ENCODE measurements at regions not wholly inside any gene's neighbourhood (a gene's known extent, or its start where the extent isn't known, plus 50 kb on each side); places are given as distances from the start of the nearest gene placed in this dataset.

DNA sequence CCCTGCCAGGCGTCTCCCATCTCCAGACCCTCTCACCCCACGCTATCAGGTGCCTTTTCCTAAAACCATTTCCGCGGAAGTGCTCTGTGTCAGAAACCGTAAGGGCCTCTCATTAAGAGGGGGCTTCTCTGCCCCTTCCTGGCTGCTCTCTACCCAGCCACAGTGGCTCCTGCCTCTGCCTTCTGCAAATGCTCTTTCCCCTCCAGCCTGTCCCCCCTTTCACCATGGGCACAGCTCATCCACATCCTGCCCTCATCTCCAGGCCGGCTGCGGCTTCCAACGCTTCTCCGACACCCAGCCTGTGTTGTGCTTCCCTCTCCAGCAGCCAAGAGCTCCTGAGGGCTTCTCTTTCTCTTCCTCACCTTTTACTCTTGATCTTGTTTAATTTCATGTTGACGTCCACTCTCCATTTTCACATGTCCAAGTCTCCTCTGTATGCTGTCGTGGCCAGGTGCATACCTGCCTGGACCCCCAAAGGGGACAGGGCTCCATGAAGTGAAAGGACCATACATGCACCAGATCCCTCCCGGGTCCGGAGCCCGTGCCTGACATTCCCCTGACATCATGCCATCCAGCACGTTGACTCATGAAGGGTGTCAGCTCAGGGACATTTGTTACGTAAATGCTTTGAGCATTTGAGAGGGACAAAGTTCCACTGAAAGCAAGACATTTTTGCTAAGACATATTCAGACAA is 306.5 kb downstream of the AJAP1 start:
- no peak for DNase-seq (ENCODE audit: low spot score)

DNA sequence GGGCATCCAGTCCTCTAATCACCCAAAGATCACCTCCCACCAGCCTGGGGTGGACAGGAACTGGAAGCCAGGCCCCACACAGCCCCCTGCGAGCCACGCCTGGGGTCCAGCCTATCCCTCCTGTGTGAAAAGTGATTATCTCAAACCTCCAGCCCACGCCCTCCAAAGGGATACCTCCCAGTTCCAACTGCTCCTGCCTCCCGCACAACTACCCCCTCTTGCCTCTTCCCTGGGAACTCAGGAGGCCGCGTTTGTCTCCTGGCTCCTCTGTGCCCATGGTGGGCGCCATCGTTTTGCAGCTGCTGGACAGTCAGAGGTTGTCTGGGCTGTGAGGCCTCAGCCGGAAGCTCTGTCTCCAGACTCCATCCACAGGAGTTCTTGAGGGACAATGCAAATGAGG is 305.9 kb downstream of the AJAP1 start:
- no peak for DNase-seq (ENCODE audit: low spot score)

DNA sequence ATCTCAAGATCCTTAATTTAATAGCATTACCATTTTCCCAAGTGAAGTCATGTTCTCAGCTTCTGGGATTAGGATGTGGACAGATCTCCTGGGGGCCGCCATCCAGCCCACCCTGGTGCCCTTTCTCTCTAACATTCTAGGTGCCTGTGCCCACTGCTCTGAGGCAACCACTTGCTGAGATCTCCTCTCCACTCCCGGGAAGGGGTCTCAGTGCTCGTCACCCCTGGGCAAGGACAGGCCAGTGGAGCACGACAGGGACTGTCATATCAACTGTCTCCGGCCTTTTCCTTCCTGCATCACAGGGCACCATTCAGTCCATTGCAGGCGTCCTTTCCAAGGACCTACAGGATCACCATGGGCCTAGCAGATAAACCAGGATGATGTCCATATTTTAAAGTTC is 304.8 kb downstream of the AJAP1 start:
- no peak for DNase-seq (ENCODE audit: low spot score)

GRCh38 chr1:4957027-4957426 is 302.6 kb downstream of the AJAP1 start:
- no peak for DNase-seq (ENCODE audit: low spot score)

DNA sequence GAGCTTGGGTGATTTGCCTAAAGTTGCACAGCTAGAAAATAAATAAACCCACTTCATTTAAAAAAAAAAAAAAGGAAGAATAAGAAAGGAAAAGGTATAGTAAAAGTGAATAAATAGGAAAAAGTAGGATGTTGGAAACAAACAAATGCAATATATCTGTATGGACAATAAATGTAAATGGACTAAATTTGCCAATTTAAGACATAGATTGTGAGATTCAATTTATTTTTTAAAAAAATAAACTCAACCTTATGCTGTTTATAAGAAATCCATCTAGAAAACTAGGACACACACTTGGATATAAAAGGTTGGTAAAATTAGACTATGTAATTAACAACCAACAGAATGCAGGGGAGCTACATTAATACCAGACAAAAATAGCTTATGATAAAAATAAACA is 300.0 kb downstream of the AJAP1 start:
- DNase-seq (ENCODE audit: low spot score) = no peak

DNA sequence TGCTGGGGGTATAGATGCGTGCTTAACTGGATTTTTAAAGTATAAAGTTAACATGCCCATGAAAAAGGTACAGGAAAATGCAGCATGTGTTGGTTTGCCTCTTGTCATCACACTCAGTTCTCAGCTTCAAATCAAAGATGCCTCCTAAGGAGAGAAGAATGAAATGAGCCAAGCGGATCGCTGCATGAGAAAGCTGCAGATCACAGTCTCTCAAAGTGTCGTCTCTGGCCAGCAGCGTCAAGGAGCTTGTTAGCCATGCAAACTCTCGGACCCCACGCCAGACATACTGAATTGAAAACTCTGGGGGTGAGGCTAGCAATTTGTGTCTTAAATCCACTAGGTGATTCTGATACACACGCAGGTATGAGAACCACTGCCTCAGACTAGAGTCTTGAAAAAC is 297.2 kb downstream of the AJAP1 start:
- DNase-seq (ENCODE audit: low spot score) = no peak

GRCh38 chr1:4946343-4946742 is 291.9 kb downstream of the AJAP1 start:
- DNase-seq (ENCODE audit: low spot score) = no peak

DNA sequence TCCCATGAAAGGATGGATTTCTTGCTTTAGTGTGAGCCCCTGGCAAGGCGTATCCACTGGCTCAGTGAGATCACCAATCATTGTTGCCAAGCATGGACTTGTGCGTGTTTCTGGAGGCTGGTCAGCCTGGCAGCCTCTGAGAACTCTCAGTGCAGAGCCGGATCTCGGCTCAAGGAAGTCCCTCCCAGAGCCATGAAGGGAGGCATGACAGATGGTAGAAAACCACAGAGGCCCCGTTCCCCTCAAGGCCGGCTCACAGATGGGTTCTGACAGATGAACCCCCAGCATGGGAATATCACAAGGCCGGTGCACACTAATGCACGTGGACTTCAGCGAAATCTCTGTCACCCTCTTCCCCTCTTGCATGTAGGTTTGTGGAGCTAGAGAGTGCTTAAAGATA is 290.5 kb downstream of the AJAP1 start:
- no peak for DNase-seq (ENCODE audit: low spot score)

DNA sequence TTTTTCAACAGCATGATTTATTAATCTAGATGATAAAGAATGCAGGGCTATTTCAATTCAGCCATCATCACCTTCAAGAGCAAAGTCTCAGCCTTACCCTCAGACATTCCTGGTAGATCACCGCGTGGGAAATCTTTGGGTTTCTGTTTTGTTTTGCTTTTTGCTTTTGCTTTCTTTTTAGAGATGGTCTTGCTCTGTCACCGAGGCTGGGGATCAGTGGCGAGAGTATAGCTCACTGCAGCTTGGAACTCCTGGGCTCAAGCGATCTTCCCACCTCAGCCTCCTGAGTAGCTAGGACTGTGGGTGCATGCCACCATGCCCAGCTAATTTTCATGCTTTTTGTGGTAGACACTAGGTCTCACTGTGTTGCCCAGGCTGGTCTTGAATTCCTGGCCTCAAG is 289.7 kb downstream of the AJAP1 start:
- DNase-seq (ENCODE audit: low spot score) = no peak

DNA sequence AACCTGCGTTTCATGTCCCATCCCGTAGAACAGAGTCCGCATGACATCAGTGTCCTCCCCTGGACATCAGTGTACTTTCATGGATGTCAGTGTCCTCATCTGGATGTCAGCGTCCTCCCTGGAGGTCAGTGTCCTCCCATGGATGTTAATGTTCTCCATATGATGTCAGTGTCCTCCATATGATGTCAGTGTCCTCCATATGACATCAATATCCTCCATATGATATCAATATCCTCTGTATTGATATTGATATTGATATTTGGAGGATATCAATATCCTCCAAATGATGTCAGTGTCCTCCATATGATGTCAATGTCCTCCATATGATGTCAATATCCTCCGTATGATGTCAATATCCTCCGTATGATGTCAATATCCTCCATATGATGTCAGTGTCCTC is 284.9 kb downstream of the AJAP1 start:
- DNase-seq (ENCODE audit: low spot score) = no peak

DNA sequence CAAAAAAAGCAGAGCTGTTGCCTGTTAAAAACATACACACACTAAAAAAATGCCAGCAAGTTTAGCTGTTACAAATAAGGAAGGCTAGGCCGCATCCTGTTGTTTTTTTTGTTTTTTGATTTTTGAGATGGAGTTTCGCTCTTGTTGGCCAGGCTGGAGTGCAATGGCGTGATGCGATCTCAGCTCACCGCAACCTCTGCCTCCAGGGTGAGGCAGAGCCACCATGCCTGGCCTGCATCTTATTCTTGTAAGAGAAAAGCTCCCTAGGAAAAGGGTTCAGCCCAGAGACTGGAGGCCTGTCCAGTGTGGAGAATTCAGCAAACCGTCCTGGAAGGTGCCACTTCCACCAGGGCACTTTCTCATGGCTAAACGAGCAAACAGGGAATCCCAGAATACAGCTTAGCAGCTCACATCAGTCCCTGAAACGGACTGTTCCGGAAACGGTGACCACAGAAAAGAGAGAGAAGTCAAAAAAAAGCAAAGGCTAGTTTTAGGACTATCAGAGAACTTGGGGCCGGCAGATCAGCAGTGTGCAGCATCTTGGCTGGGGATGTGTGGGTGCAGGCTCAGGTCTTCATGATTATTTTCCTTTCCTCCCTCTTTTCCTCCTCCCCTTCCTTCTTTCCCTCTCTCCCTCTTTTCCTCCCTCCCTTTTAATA is 283.6 kb downstream of the AJAP1 start:
- DNase-seq (ENCODE audit: low spot score) = no peak

DNA sequence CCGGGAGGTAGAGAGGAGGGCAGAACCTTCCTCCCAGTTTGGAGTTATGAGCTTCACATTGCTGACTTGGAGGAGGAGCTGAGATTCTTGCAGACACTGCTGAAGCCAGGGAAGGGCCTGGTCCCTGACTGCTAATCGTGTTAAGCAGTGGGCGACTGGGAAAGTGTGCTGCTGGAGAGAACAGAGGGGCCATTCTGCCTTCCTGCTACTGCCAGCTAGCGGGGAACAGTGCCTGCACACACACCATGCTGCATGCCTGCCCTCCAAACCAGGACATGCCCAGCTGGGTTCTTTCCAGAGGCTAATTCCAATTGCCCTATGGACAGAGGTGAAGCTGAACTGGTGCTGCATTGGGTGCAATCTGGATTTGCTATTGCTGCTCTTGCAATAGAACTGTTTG is 281.4 kb downstream of the AJAP1 start:
- DNase-seq (ENCODE audit: low spot score) = no peak

- DNase-seq (ENCODE audit: low spot score) = no peak
Measured at GRCh38 chr1:4933232-4933631, 278.8 kb downstream of the AJAP1 start.

DNA sequence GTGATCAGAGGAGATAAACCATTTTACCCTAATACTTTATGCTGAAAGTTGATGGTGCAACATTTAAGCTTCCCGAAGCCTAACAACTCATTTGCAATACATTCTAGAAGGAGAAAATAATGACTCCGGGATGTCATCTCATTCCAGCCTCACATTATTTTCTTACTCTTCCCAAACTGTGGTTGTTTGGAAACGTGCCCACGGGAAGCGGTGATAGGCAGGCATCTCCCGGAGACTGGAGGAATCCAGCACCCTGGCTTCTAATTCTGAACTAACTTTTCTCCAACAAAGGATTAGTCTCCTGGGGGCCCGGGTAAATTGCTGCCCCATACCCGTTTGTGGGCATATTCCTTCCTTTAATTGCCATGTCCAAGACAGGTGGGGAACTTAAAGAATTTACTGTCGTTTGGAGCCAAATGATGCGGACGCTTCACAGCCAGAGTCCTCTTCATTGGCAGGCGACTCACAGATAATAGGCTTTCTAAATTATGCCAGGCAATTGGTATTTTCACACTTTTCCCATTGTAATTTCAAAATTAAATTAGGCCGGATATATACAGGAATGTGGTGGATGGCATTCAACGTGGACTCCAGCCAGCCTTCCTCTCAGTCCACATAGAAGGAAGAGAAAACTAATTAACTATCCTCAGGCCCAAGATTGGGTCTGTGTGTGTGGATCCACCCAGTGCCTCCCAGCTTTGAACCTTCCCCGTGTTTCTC is 278.1 kb downstream of the AJAP1 start:
- DNase-seq (ENCODE audit: low spot score) = no peak

DNA sequence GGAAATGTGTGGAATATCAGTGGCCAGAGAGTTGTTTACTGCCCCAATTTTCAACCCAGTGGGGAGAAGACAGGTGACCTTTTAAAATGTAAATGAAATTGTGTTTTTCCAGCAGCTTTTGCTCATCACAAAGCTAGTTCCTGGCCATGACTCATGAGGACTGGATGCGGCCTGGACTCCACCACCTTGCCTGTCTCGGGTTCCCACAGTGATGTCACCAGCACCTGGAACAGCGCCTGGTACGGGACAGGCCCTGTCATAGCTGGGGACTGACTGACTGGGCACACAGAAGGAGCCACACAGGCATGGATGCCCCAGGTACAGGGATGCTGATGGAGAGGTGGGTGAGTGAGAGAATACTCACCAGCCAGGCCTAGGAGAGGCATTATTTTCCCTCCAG is 277.1 kb downstream of the AJAP1 start:
- no peak for DNase-seq (ENCODE audit: low spot score)

- DNase-seq (ENCODE audit: low spot score) = no peak
Measured at GRCh38 chr1:4928186-4928585, 273.8 kb downstream of the AJAP1 start.

GRCh38 chr1:4924356-4924755 is 269.9 kb downstream of the AJAP1 start:
- DNase-seq (ENCODE audit: low spot score) = no peak

GRCh38 chr1:4916610-4917009 is 262.2 kb downstream of the AJAP1 start:
- no peak for DNase-seq (ENCODE audit: low spot score)

- no peak for DNase-seq (ENCODE audit: low spot score)
Measured at GRCh38 chr1:4915154-4915553, 260.7 kb downstream of the AJAP1 start.

DNA sequence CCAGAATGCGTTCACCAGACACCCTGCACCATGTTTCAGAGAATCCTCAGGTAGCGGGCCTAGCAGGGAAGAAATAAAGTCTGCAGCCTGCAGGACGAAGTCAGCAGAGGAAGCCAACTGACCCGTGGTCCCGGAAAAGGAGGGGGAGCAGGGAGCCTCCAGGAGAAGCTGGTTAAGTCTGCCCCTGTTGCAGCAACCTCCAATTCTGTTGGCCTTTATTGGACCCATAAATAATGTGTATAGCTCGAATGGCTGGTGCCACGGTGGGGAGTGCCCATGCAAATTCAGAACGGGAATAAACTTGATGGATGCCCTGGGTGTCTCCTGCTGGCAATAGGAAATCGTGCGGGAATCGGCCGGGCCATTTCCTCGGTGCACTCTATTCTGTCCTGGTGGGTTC is 254.1 kb downstream of the AJAP1 start:
- no peak for DNase-seq (ENCODE audit: low spot score)

DNA sequence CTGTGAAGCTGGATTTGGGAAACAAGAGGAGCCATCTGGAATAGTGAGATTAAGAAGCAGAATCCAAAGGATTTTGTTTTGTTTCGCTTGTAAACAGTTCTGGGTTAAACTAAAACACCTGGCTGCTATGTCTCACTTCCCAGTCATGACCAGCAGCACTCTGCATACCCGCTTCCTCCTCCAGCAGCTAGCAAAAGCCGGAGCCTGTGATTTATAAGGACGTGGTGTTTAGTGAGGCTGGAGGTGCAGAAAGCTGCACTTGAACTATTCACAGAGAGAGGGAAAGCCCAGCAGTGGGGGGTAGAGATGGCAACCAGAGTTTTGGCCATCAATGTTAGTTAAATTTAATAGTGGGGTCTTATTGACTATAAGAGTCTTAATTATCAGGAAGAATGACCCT is 240.2 kb downstream of the AJAP1 start:
- no peak for DNase-seq (ENCODE audit: low spot score)

DNA sequence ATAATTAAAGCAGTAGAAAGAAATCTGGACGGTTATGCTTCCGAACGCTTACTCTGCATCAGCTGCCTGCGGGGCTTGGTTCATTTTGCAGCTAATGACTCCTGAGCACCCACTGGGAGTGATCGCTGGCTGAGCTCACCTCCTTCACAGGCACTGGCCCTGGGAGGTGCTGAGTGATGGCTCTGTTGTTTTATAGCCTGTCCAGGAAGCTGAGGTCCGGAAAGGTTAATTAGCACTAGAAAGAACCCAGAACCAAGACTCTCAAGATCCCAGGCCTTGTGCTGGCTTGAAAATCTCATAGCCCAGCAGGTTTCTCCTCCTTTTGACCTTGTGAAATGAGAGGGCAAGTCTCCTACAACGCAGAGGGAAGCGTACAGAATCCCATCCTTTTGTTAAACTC is 226.2 kb downstream of the AJAP1 start:
- no peak for DNase-seq (ENCODE audit: low spot score)

DNA sequence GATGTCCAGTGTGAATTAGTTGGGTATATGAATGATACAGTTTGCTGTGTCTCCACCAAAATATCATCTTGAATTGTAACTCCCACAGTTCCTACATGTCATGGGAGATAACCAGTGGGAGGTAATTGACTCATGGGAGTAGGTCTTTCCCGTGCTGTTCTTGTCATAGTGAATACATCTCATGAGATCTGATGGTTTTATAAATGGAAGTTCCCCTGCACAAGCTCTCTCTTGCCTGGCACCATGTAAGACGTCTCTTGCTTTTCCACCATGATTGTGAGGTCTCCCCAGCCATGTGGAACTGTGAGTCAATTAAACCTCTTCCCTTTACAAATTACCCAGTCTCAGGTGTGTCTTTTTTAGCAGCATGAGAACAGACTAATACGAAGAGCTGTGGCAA is 223.0 kb downstream of the AJAP1 start:
- no peak for DNase-seq (ENCODE audit: low spot score)

DNA sequence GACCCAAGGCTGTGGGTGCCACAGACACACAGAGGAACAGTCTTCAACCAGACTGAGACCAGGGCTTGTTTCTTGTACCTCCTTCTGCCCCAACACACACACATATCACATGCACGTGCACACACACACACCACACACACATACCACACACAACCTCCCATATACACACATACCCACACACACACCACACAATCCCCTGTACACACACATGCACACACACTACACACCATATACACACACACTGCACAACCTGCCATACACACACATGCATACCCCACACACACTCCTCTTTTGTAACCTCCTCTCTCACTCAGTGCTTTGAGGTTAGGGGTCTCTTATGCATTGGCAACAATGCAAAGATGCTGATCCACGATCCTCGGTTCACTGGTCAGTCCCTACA is 217.0 kb downstream of the AJAP1 start:
- no peak for DNase-seq (ENCODE audit: low spot score)
